Neural progenitor cell (in vitro differentiated cells): ENCODE measurements at regions not wholly inside any gene's neighbourhood (a gene's known extent, or its start where the extent isn't known, plus 50 kb on each side); places are given as distances from the start of the nearest gene placed in this dataset.

Experiments
- EZH2phosphoT487 ChIP-seq: fragments of 200-600 bp; sonication (generic); IDR thresholded peaks from 2 replicates; pipeline ENCODE4 v1.6.1; 2017; ENCODE audit warnings: antibody characterized with exemption
- TF ChIP-seq, protein P1 (sequence below): fragments of 200-600 bp; sonication (generic); IDR thresholded peaks from 2 replicates; pipeline ENCODE4 v1.5.1; 2017; ENCODE audit warnings: antibody characterized with exemption, mild to moderate bottlenecking

DNA sequence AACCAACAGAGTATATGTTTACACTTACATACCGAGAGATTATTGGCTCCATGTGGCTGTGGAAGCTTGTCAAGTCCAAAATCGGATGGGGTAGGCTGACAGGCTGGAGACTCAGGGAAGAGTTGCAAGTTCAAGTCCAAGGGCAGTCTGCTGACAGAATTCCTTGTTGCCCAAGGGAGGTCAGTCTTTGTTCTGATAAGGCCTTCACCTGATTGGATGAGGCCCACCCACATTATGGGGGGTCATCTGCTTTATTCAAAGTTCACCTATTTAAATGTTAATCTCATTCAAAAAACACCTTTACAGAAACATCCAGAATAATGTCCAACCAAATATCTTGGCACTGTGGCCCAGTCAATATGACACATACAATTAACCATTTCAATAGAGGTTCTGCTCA, 452.4 kb downstream of the KLF12 start:
- TF ChIP-seq EZH2phosphoT487, result no peak
- TF ChIP-seq, protein P1, sequence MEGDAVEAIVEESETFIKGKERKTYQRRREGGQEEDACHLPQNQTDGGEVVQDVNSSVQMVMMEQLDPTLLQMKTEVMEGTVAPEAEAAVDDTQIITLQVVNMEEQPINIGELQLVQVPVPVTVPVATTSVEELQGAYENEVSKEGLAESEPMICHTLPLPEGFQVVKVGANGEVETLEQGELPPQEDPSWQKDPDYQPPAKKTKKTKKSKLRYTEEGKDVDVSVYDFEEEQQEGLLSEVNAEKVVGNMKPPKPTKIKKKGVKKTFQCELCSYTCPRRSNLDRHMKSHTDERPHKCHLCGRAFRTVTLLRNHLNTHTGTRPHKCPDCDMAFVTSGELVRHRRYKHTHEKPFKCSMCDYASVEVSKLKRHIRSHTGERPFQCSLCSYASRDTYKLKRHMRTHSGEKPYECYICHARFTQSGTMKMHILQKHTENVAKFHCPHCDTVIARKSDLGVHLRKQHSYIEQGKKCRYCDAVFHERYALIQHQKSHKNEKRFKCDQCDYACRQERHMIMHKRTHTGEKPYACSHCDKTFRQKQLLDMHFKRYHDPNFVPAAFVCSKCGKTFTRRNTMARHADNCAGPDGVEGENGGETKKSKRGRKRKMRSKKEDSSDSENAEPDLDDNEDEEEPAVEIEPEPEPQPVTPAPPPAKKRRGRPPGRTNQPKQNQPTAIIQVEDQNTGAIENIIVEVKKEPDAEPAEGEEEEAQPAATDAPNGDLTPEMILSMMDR, result no peak
